Fibroblast of mammary gland (primary cell): ENCODE measurements at regions not wholly inside any gene's neighbourhood (a gene's known extent, or its start where the extent isn't known, plus 50 kb on each side); places are given as distances from the start of the nearest gene placed in this dataset.
"Not testable (repeated sequence)": the region's sequence is repeated elsewhere in the genome, so short reads cannot be mapped to it uniquely, and the experiment has no call there.

Experiments used
- DNase-seq: peaks from one replicate; pipeline ENCODE4 v3.0.0-alpha.2; 2010; ENCODE audit warnings: low read depth
- H3K4me3 ChIP-seq: 2 replicates; pipeline ENCODE4 v1.5.1; 2011; ENCODE audit warnings: low read depth, mild to moderate bottlenecking, low read length, moderate library complexity; ENCODE audit not compliant: control insufficient read depth
- TF ChIP-seq, protein P1 (sequence below): conservative IDR thresholded peaks from 2 replicates; pipeline ENCODE4 v1.5.1; 2011; ENCODE audit warnings: low read depth, low read length, inconsistent platforms; ENCODE audit not compliant: control insufficient read depth, insufficient read depth

DNA sequence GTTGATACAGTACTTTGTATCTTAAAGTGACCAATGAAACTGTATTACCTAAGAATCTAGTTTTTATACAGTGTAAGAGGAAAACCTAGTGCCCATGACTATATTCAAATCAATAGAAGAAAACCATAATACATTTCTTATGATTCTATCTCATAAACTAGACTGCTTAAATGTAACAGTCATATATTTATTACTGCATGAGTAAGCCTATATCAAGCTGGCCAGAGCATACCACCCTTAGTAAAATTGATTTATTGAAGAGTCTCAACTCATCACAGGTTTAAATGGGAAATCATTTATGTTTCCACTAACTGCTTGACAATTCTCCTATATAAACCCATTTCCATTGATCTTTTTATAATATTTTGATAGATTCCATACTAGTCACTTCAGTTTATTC is 1059.2 kb upstream of the LRRTM1 start:
- no peak overlapping the region for H3K4me3 ChIP-seq
- TF ChIP-seq, protein P1, sequence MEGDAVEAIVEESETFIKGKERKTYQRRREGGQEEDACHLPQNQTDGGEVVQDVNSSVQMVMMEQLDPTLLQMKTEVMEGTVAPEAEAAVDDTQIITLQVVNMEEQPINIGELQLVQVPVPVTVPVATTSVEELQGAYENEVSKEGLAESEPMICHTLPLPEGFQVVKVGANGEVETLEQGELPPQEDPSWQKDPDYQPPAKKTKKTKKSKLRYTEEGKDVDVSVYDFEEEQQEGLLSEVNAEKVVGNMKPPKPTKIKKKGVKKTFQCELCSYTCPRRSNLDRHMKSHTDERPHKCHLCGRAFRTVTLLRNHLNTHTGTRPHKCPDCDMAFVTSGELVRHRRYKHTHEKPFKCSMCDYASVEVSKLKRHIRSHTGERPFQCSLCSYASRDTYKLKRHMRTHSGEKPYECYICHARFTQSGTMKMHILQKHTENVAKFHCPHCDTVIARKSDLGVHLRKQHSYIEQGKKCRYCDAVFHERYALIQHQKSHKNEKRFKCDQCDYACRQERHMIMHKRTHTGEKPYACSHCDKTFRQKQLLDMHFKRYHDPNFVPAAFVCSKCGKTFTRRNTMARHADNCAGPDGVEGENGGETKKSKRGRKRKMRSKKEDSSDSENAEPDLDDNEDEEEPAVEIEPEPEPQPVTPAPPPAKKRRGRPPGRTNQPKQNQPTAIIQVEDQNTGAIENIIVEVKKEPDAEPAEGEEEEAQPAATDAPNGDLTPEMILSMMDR: no peak
- DNase-seq: no peak

- DNase-seq, H3K4me3 ChIP-seq: not testable (repeated sequence)
Measured at GRCh38 chr2:81362468-81362867, 1057.9 kb upstream of the LRRTM1 start.

- no peak for DNase-seq
- TF ChIP-seq, protein P1: no peak
- no peak overlapping the region for H3K4me3 ChIP-seq
Measured at GRCh38 chr2:81355436-81355835, 1050.9 kb upstream of the LRRTM1 start.

GRCh38 chr2:81334046-81334445 is 1029.5 kb upstream of the LRRTM1 start:
- H3K4me3 ChIP-seq: no peak overlapping the region
- TF ChIP-seq, protein P1: no peak
- no peak for DNase-seq

GRCh38 chr2:81328968-81329367 is 1024.4 kb upstream of the LRRTM1 start:
- TF ChIP-seq, protein P1: no peak
- DNase-seq: no peak
- H3K4me3 ChIP-seq: no peak overlapping the region

DNA sequence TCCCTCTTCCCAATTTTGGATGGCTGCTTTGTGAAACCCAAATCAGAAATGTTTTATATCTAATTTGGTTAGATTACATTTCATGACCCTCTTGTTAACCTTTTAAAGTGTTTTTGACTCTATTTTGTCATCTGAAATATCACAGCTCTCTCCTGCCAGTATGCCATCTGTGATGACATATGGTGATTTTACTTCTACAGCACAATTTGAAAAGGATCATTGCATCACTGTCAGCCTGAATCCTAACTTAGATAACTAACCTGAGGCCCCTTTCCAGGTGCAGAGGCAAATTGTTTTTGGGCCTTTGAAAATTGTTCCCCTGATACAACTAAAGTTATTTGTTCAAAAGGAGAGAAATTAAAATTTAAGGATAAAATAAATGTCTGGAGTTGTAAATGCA is 1023.4 kb upstream of the LRRTM1 start:
- H3K4me3 ChIP-seq: no peak overlapping the region
- no peak for DNase-seq
- TF ChIP-seq, protein P1: no peak

GRCh38 chr2:81324046-81324445 is 1019.5 kb upstream of the LRRTM1 start:
- DNase-seq: no peak
- H3K4me3 ChIP-seq: no peak overlapping the region
- TF ChIP-seq, protein P1: no peak
